HG02759 (cell line): ENCODE measurements at regions not wholly inside any gene's neighbourhood (a gene's known extent, or its start where the extent isn't known, plus 50 kb on each side); places are given as distances from the start of the nearest gene placed in this dataset.
A peak's percentile ranks its signal among the peaks of the same experiment; 100 is the strongest.

Source experiments
- ATAC-seq: cut with Tn5 transposase; IDR thresholded peaks from one replicate; pipeline ENCODE4 v1.9.1; 2021; ENCODE audit warnings: mild to moderate bottlenecking, moderate library complexity; ENCODE audit not compliant: unreplicated experiment

GRCh38 chr1:192943522-192943921 lies 115.6 kb downstream of the UCHL5 start:
- no peak for ATAC-seq

- ATAC-seq, result no peak
Observed at GRCh38 chr1:192945390-192946130, 113.6 kb downstream of the UCHL5 start.

GRCh38 chr1:192949783-192950182 lies 109.4 kb downstream of the UCHL5 start:
- ATAC-seq, result no peak

- ATAC-seq, result no peak
Observed at GRCh38 chr1:192950926-192951325, 108.2 kb downstream of the UCHL5 start.

- peak; percentile 95 for ATAC-seq
Observed at GRCh38 chr1:192951691-192952460, 107.3 kb downstream of the UCHL5 start.

GRCh38 chr1:192952646-192953045 lies 106.5 kb downstream of the UCHL5 start:
- ATAC-seq, result no peak

GRCh38 chr1:192954705-192955265 lies 104.4 kb downstream of the UCHL5 start:
- no peak for ATAC-seq

GRCh38 chr1:192958350-192958749 lies 100.8 kb downstream of the UCHL5 start:
- no peak for ATAC-seq

- ATAC-seq, result no peak
Observed at GRCh38 chr1:192958871-192959270, 100.3 kb downstream of the UCHL5 start.

GRCh38 chr1:192959657-192960186 lies 99.4 kb downstream of the UCHL5 start:
- no peak for ATAC-seq
